Activated naive CD4-positive, alpha-beta T cell treated with anti-CD3 and anti-CD28 coated beads, Interleukin-2, amount 50 U/mL, for 72 hours (primary cell): ENCODE measurements at regions not wholly inside any gene's neighbourhood (a gene's known extent, or its start where the extent isn't known, plus 50 kb on each side); places are given as distances from the start of the nearest gene placed in this dataset.

Experiments
- ATAC-seq, 2 donors: fragments of 150-1000 bp; cut with Tn5 transposase; 2 replicates each; pipeline ENCODE4 v1.10.0; 2021; ENCODE audit warnings: mild to moderate bottlenecking in 2 of 2, moderate library complexity in 2 of 2
- DNase-seq, 2 donors: peaks; one replicate each; pipeline ENCODE4 v3.0.0; 2021 to 2022; ENCODE audit warnings: low spot score in 2 of 2
- H3K27ac Mint-ChIP-seq, 2 donors: one replicate each; pipeline ENCODE4 v1.8.0; 2022; ENCODE audit warnings: mild to moderate bottlenecking in 2 of 2, mixed read lengths in 2 of 2
- H3K36me3 Mint-ChIP-seq, 2 donors: one replicate each; pipeline ENCODE4 v1.8.0; 2022; ENCODE audit warnings: mixed read lengths in 2 of 2
- H3K9me3 Mint-ChIP-seq, 2 donors: one replicate each; pipeline ENCODE4 v1.8.0; 2022; ENCODE audit warnings: mixed read lengths in 2 of 2

GRCh38 chr4:182188622-182189021, 54.6 kb upstream of the TENM3 start:
- DNase-seq (no peak), ATAC-seq (no peak)
- H3K27ac Mint-ChIP-seq: no peak overlapping the region
- no peaks in the 10 kb centered on the region for H3K9me3 Mint-ChIP-seq
- no peaks in the 10 kb centered on the region for H3K36me3 Mint-ChIP-seq

- no peak for DNase-seq
- Mint-ChIP-seq H3K36me3 (no peaks in the 10 kb centered on the region), H3K27ac (no peak overlapping the region), H3K9me3 (no peaks in the 10 kb centered on the region)
- ATAC-seq: no peak
Observed at GRCh38 chr4:182189103-182189878, 53.9 kb upstream of the TENM3 start.

GRCh38 chr4:182190306-182190705, 52.9 kb upstream of the TENM3 start:
- DNase-seq (no peak), ATAC-seq (no peak)
- Mint-ChIP-seq H3K9me3 (no peaks in the 10 kb centered on the region), H3K36me3 (no peaks in the 10 kb centered on the region), H3K27ac (no peak overlapping the region)

GRCh38 chr4:182192511-182193181, 50.6 kb upstream of the TENM3 start:
- no peak overlapping the region for H3K27ac Mint-ChIP-seq
- DNase-seq (no peak), ATAC-seq (no peak)
- no peaks in the 10 kb centered on the region for H3K9me3 Mint-ChIP-seq
- no peaks in the 10 kb centered on the region for H3K36me3 Mint-ChIP-seq

- Mint-ChIP-seq H3K36me3 (no peaks in the 10 kb centered on the region), H3K9me3 (peaks cover 0 to 2% of the 10 kb centered on the region in 2 donors)
Observed at GRCh38 chr4:182193311-182193710, 49.9 kb upstream of the TENM3 start.

More at GRCh38 chr4:182193311-182193710, 49.9 kb upstream of the TENM3 start:
- no peak overlapping the region for H3K27ac Mint-ChIP-seq
- ATAC-seq: no peak
- DNase-seq: no peak
